SK-N-SH treated with all-trans-retinoic acid at 6 μM for 48 hours (cell line): ENCODE measurements at regions not wholly inside any gene's neighbourhood (a gene's known extent, or its start where the extent isn't known, plus 50 kb on each side); places are given as distances from the start of the nearest gene placed in this dataset.

Source experiments
- TOX ChIP-seq: fragments of 250-450 bp; sonication (Bioruptor Pico); IDR thresholded peaks from 2 replicates; pipeline ENCODE4 v1.8.0; 2021; ENCODE audit warnings: mild to moderate bottlenecking, moderate library complexity, borderline replicate concordance
- ZNF8 ChIP-seq: fragments of 450-650 bp; formaldehyde crosslinking; IDR thresholded peaks from 2 replicates; pipeline ENCODE4 v1.5.0; 2020; ENCODE audit warnings: mild to moderate bottlenecking, moderate library complexity

- no peak for TF ChIP-seq TOX (CRISPR knock-in tag)
- TF ChIP-seq ZNF8 (CRISPR knock-in tag): no peak
Measured at GRCh38 chr2:138267902-138268254, 233.7 kb upstream of the SPOPL start.
